Pancreas (tissue), 10 donors: ENCODE measurements at regions not wholly inside any gene's neighbourhood (a gene's known extent, or its start where the extent isn't known, plus 50 kb on each side); places are given as distances from the start of the nearest gene placed in this dataset.

Source experiments
- ATAC-seq, 4 donors: fragments of 200-7000 bp; cut with Tn5 transposase; one replicate each; pipeline versions ENCODE4 v1.8.0 to v1.9.1; 2020; ENCODE audit warnings: mild to moderate bottlenecking in 4 of 4, moderate library complexity in 4 of 4
- DNase-seq, 6 donors: peaks; one replicate each; pipeline ENCODE4 v3.0.0-alpha.2; 2020
- FAIRE-seq: peaks from 2 replicates; lab custom pipeline; 2012; peaks lifted over from hg19 to GRCh38; lab: Jason Lieb, UNC
- H3K27ac ChIP-seq, 4 donors: fragments of 200-600 bp; sonication (generic); 1 replicate in 3 of 4; 2 replicates in 1 of 4; pipeline versions ENCODE4 v1.5.0 to v1.8.0; 2020
- H3K27me3 ChIP-seq, 4 donors: fragments of 200-600 bp; one replicate each; pipeline ENCODE4 v1.8.0; 2021
- H3K36me3 ChIP-seq, 3 donors: fragments of 200-600 bp; sonication (generic) in 1 of 3; one replicate each; pipeline versions ENCODE4 v1.5.0 to v1.8.0; 2020 to 2021
- H3K4me1 ChIP-seq, 3 donors: fragments of 200-600 bp; one replicate each; pipeline ENCODE4 v1.8.0; 2021
- H3K4me3 ChIP-seq, 4 donors: fragments of 200-600 bp; sonication (generic) in 2 of 4; one replicate each; pipeline versions ENCODE4 v1.5.0 to v1.8.0; 2020 to 2021
- H3K9me3 ChIP-seq, 4 donors: fragments of 200-600 bp; one replicate each; pipeline ENCODE4 v1.8.0; 2021
- WGBS, 2 donors: extraction: QIAGEN DNeasy Blood & Tissue Kit; methylation state at CpG; one replicate each; pipeline ENCODE4 v1.1.7; 2013; 5-methylcytosine and 5-hydroxymethylcytosine counted together
- intact Hi-C, 3 donors: fragments of 100-400 bp; cut with DNase I; formaldehyde crosslinking; loops; one replicate each; pipeline versions ENCODE4 v1.11.1 to v1.14.2; 2022
- TF ChIP-seq, protein P1 (sequence below), 4 donors: fragments of 200-600 bp; sonication (generic) in 3 of 4; IDR thresholded peaks; one replicate each; pipeline versions ENCODE4 v1.5.0 to v1.8.0; 2021; ENCODE audit warnings: antibody characterized with exemption in 4 of 4
- donor health status: healthy with polysubstance abuse.
- donor health status: DM: no; HTN: no; CAD: no; lungs with moderate emphysema.
- donor health status: DM: no; HTN: no; CAD: no.
- donor health status: control.
- donor health status: control.
- donor health status: Bipolar disorder and iron deficiency.
- donor health status: DM: yes; HTN: yes; CAD: no.
- donor health status: DM: no; HTN: no; CAD: no.
- donor health status: DM: no; HTN: no; CAD: no.
- donor health status: DM: yes; HTN: yes; CAD: no.

DNA sequence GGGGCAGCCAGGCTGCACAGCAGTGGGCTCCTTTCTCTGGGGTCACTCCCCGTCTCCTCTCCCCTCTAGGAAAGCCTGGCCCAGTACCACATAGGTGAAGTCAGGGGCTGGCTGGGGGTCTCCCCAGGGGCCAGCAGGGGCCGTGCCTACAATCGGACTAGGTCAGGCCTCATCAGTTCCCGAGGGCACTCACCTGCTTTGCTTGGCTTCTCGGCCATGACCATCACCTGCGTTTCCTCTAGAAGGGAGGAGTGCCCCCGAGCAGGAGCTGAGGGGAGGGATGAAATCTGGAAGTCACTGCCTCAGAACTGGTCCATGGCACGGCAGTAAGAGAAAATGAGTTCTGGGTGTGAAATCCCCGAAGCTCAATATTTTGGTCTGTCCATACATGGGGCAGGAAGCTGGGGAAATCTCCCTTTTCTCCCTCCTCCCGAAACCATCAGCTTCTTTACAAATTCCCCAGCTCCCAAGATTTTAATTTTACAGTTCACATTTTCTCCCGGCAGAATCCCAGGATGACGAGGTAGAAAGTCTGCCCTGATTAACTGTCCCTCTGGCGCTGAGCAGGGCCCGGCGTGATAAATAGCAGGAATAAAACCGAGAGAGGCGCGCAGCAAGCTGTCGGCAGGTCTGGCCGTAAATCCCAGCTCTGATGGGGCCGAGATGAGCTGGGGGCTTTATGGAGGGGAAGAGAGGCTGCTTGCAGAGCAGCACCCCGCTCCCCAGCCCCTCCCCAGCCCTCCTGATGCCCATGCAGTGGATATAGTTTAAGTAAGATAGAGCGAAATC is 172.1 kb downstream of the RBFOX3 start:
- Histone ChIP-seq H3K27me3 (no peaks in the 10 kb centered on the region), H3K9me3 (no peaks in the 10 kb centered on the region), H3K4me1 (no peaks in the 10 kb centered on the region), H3K4me3 (no peak overlapping the region), H3K36me3 (no peaks in the 10 kb centered on the region), H3K27ac (no peak overlapping the region)
- DNase-seq, result no peak
- 50 to 68% methylated on average over 23 of the region's 23 CpGs for WGBS, 2 donors
- intact Hi-C loops, result no loop called here
- no peak for ATAC-seq
- TF ChIP-seq, protein P1, sequence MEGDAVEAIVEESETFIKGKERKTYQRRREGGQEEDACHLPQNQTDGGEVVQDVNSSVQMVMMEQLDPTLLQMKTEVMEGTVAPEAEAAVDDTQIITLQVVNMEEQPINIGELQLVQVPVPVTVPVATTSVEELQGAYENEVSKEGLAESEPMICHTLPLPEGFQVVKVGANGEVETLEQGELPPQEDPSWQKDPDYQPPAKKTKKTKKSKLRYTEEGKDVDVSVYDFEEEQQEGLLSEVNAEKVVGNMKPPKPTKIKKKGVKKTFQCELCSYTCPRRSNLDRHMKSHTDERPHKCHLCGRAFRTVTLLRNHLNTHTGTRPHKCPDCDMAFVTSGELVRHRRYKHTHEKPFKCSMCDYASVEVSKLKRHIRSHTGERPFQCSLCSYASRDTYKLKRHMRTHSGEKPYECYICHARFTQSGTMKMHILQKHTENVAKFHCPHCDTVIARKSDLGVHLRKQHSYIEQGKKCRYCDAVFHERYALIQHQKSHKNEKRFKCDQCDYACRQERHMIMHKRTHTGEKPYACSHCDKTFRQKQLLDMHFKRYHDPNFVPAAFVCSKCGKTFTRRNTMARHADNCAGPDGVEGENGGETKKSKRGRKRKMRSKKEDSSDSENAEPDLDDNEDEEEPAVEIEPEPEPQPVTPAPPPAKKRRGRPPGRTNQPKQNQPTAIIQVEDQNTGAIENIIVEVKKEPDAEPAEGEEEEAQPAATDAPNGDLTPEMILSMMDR (IDR thresholded peaks at IDR 0.05), result no peak
- no peak for FAIRE-seq

DNA sequence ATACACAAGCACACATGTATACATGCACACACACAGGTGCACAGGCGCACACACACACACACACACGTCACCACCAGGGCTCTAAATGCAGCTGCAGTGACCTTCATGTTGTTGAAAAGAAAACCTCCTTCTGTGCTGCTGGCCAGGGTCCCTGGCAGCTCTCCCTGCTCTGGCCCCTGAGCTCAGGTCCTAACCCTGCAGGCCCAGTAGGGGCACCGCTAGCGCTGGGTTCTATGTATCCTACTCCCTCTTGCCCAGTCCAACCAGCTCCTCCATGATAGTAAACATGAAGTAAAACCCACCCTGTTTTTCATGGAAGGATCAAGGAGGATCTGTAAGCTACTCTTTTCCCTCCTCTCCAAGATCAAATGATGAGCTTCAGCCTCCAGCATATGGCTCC is 172.8 kb downstream of the RBFOX3 start:
- ATAC-seq (no peak), DNase-seq (no peak), FAIRE-seq (no peak)
- Histone ChIP-seq H3K4me3 (no peak overlapping the region), H3K27ac (no peak overlapping the region), H3K9me3 (no peaks in the 10 kb centered on the region), H3K36me3 (no peaks in the 10 kb centered on the region), H3K4me1 (no peaks in the 10 kb centered on the region), H3K27me3 (no peaks in the 10 kb centered on the region)
- 34 to 35% methylated on average over 4 of the region's 4 CpGs for WGBS, 2 donors
- TF ChIP-seq, protein P1 (IDR thresholded peaks at IDR 0.05), result no peak
- intact Hi-C loops, result no loop called here

DNA sequence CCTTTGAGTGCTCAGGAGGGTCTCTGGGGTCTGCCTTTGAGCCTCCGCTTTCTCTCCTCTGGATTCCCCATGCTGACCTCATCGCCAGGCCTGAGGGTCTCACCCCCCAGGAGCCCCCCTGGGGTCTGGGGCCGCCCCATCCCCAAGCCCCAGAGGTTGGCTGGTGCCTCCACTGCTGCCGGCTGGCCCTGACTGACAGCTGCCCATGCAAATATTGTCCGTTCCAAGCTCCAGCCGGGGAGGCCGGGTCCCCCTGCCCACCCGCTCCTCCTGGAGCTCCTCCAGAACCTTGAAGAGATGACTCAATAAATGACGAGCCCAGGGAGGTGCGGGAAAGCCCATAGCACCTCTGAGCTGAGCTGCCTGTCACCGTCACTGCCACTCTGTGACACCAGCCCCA is 173.8 kb downstream of the RBFOX3 start:
- TF ChIP-seq, protein P1 (IDR thresholded peaks at IDR 0.05), result no peak
- H3K27me3 ChIP-seq, result peaks cover 0 to 2% (median 0%) of the 10 kb centered on the region in 4 donors
- WGBS, 2 donors, result 48 to 50% methylated on average over 11 of the region's 11 CpGs
- DNase-seq, result no peak
- FAIRE-seq, result no peak
- no peaks in the 10 kb centered on the region for H3K4me1 ChIP-seq
- intact Hi-C loops, result no loop called here
- H3K27ac ChIP-seq, result no peak overlapping the region
- H3K9me3 ChIP-seq, result no peaks in the 10 kb centered on the region
- H3K36me3 ChIP-seq, result no peaks in the 10 kb centered on the region
- H3K4me3 ChIP-seq, result no peak overlapping the region
- no peak for ATAC-seq

DNA sequence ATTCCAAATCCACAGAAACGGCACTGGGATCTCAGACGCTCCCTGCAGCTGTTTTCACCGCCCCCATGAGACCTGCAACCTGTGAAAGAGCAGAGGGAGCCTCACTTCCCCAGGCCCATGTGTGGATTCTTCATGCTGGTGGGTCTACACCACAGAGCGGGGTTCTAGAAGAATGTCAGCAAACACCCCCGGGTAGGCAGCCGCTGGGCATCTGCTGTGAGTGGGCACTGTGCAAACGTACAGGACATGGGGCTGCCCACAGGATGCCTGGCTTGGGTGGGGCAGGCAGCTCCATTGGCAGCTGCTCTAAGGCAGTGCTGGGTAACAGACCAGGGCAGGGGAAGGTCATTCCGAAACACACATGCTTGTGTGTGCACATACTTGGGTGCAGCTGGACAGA is 174.9 kb downstream of the RBFOX3 start:
- no peak overlapping the region for H3K27ac ChIP-seq
- ATAC-seq (no peak), DNase-seq (no peak), FAIRE-seq (no peak)
- H3K36me3 ChIP-seq, result no peaks in the 10 kb centered on the region
- intact Hi-C loops, result no loop called here
- no peaks in the 10 kb centered on the region for H3K9me3 ChIP-seq
- no peaks in the 10 kb centered on the region for H3K4me1 ChIP-seq
- H3K4me3 ChIP-seq, result no peak overlapping the region
- 39 to 47% methylated on average over 8 of the region's 8 CpGs for WGBS, 2 donors
- H3K27me3 ChIP-seq, result peaks cover 0 to 8% (median 0%) of the 10 kb centered on the region in 4 donors
- TF ChIP-seq, protein P1 (IDR thresholded peaks at IDR 0.05), result no peak

DNA sequence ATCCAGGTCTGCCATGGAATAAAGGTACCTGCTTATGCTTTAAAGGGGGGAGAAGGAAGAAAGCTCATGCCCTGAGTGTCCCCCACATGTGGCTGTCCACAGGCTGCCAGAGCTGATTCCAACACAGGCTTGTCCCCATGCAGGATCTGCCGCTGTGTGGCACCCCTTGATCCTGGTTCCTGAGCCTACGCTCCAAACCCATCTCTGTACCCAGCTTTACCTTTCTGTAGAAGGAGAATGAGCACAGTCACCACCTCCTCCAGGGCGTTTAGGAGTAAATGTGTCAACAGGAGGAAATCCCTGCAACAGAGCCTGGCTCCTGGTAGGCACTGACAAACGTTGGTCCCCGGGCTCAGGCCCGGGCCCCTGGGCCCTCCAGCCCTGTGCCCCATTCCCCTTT is 175.6 kb downstream of the RBFOX3 start:
- H3K27me3 ChIP-seq, result peaks cover 0 to 8% (median 0%) of the 10 kb centered on the region in 4 donors
- ATAC-seq, result no peak
- TF ChIP-seq, protein P1 (IDR thresholded peaks at IDR 0.05), result no peak
- DNase-seq, result peak in 1 of 6 donors; percentile 6
- intact Hi-C loops, result no loop called here
- FAIRE-seq, result no peak
- no peak overlapping the region for H3K4me3 ChIP-seq
- WGBS, 2 donors, result 39% methylated on average over 6 of the region's 6 CpGs
- H3K9me3 ChIP-seq, result no peaks in the 10 kb centered on the region
- no peak overlapping the region for H3K27ac ChIP-seq
- H3K4me1 ChIP-seq, result no peaks in the 10 kb centered on the region
- no peaks in the 10 kb centered on the region for H3K36me3 ChIP-seq
